NCI-H82 treated with DMSO at 0.1 percent for 48 hours (cell line): ENCODE measurements at regions not wholly inside any gene's neighbourhood (a gene's known extent, or its start where the extent isn't known, plus 50 kb on each side); places are given as distances from the start of the nearest gene placed in this dataset.
A peak's percentile ranks its signal among the peaks of the same experiment; 100 is the strongest.

Experiments used
- DNase-seq: peaks from one replicate; lab custom pipeline; 2025; ENCODE audit not compliant: unreplicated experiment; lab: John Stamatoyannopoulos, UW

DNA sequence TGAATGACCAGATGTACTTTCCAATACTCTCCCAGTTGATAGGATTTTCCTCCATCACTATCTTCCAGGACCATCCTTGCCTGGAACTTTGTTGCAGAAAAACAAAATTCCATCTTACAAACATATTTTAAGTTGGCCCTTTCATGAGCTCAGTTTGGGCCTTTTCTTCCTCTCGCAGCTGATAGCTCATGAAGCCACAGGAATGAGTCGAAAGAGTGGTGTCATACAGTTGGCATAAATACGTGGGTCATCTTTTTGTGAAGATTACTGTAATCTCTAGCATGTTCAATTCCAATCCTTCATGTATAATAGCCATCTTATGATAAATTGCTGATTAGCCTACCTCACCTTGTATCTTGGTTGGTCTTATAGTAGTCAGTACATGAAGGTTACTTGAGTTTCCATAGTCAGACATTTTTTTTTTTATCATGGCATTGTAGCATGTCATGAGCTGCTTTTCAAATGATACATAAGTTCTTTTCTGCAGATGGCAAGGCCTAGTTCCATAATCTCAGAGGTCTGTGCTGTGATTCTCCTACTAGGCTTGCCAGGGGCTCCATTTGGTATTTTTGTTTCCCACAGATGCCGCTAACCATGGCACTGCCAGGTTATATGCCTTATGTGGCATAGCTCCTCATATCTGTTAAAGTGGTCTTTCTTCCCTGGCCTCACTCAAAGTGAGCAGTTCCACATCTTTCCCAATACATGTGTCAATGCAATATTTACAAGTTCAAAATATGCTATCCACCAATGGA is 380.6 kb upstream of the DCN start:
- DNase-seq: no peak

DNA sequence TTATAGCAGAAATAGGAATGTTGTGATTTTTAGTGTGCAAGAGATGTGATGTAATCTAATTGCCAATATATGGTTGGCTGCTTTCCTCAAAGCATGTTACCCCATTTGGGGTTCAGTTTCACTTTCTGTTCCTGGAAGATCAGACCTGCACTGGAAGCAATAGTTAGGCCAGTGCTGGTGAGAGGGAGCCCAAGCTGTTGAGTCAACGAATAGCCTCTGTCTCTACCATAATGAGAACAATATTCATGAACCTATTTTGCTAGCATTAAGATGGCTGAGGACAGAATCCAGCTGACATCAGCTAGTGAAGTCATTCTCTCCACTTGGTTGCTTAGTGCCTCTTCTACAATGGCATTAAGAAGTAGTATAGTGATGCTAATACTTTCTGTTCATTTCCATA is 379.9 kb upstream of the DCN start:
- DNase-seq: no peak

DNA sequence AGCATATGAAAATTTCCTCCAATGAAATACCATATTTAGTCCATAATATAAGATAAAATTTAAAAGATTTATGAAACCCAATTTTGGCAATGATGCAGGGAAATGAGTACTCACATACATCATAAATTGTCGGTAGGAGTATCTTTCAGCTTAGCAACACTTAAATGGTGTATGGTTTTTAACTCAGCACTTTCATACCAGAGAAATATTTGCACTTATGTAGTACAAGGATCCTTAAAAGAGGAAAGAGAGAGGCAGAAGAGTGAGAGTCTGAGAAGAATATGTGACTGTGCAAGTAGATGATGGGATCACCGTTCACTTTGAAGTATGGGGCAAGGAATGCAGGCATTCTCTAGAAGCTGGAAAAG is 379.3 kb upstream of the DCN start:
- no peak for DNase-seq

DNA sequence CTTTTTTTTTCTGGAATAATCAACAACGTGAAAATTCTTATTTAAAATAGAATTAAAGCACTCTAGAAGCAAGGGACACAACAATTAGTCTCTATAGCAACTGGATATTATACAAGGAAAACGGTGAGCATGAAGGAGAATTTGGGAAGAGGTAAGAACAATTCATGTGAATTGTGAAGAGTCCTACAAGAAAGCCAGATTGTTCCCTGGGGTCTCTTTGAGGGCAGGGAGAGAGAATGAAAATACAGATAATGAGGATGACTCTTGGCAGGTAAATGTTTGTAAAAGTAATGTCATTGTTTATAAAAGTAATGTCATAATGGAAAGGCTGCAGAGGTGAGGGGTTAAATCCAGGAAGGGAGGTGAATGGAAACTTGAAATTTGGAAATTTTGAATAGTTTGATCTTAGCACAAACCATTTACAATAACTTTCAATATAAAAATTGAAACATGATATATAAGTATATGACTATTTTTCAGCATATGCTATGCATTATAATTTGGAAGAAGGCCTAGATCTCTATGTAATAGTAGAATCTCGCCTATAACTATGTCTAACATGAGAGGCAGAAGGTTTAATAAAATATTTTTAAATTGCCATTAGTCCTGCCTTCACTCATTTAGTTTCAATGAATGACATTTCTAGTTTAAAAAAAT is 378.8 kb upstream of the DCN start:
- DNase-seq: no peak

DNA sequence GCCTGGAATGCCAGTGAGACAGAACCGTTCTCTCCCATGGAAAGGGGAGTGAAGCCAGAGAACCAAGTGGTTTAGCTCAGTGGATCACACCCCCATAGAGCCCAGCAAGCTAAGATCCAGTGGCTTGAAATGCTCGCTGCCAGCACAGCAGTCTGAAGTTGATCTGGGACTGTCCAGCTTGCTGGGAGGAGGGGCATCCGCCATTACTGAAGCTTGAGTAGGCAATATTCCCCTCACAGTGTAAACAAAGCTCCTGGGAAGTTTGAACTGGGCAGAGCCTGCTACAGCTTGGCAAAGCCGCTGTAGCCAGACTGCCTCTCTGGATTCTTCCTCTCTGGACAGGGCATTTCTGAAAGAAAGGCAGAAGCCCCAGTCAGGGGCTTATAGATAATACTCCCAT is 374.3 kb upstream of the DCN start:
- no peak for DNase-seq

DNA sequence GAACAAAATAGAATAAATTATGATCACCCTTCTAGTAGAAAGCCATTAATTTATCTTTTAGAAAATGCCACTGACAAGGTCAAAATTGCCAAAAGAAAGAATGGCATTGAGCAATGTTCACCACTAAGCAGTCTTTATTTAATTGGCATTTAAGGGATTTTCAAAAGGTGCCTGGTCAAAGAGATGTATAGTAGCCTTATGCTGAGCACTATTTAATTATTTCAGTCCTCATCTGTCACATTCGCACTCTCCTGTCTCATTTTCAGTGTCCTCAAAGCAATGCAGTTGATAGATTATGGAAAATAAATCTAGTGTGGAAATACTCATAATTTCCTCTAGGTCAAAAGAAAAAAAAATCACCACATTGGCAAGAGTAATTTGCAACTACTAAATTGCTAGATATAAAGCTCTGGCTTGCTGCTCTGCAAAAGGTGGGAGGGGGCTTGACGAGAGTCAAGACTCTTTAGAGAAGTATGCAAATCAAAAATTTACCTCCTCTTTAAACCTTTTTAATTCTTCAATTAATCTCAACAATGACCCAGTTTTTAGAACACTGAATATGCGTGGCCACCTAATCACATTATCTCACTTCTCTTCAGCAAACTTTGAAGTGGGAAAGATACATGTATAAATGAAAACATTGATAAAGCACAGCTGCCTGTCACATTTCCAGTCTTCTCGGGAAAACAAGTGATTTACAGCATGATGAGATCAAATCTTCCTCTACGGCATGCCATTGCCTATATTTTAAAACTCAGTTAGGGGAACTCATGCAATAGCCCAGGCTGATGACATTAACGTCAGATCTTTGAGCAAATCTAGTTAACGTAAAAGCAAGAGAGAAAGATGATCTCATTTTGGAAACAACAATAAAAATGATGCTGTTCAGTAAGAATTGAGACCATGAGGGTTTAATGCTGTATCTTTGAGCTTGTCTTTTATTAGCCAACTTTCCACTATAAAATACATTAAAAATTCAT is 373.1 kb upstream of the DCN start:
- DNase-seq: no peak

DNA sequence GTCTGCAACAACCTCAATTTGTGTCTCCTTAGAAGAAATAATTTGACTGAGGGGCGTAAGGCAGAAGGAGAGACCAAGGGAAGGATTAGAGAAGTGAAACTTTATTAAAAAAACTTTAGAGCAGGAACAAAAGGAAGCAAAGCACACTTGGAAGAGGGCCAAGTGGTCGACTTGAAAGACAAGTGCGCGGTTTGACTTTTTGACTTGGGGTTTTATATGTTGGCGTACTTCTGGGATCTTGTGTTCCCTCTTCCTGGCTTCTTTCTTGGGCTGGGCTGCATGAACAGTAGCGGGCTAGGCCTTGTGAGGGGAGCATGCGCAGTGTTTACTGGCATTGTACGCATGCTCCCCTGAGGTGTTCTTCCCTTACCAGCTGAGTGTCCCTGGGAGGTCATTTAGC is 369.3 kb upstream of the DCN start:
- no peak for DNase-seq

DNA sequence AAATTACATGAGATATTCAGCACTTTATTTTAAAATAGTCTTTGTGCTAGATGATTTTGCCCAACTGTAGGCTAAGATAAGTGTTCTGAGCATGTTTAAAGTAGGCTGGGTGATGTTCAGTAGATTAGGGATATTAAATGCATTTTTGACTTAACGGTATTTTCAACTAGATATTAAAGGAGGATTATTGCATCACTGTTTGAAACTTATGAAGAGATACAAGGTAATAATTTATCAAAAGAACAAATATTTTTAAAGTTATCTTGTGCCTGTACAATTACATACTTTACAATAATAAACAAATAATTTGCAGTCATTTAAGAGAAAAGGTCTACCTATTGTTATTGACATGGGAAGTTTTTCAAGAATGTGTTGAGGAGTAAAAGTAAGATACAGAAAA is 368.6 kb upstream of the DCN start:
- no peak for DNase-seq

DNA sequence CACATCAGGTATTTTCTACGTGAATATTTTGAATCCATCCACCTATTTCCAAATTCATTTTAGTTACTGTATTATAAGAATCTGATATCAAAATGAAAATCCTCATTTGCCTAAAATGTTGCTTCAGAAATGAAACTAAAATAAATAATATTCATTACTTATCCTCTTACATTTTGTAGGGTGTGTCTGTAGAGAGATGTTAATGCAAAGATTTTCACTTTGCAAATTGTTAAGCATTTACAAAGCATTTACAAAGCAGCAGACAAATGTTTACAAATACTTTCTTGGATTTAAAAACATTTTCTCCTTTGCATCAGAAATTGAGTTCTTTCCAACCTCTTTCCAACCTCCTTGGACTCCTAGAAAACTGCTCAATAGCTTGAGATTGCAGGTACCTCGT is 360.0 kb upstream of the DCN start:
- no peak for DNase-seq

DNA sequence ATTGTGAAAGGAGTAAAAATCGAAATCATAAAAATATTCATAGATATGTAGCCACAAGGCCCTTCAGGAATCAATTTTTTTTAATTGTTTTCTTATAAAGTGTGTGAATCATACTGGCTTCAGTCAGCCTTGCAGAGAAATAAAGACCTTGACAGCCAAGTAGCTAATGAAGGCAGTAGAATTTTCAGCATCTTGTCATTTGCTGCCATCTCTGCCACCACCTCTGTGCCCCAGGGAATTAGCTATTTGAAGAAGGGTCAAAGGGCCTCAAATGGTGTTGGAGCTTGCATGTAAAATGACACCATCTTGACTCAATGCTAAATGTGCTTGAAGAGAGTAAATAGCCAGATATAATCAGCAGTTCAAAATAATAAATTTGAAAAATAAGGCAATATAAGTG is 359.4 kb upstream of the DCN start:
- DNase-seq: no peak

DNA sequence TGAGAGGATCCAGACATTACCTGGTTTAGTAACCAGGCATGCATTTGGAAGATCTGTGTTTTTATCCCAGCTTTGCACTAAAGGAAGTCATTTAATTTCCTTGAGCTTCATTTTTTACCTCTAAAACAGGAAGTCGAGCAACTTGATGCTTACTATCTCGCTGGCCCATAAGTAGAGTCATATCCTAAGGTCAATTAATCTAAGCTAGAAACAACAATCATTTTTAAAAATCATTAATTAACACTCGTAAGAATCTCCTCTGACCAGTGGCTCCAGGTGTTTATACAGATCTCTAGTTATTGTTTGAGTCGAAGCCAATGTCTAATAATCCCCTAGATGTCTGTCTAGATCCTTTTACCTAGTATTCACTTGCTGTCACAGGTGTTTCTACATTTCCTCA is 355.8 kb upstream of the DCN start:
- no peak for DNase-seq

DNA sequence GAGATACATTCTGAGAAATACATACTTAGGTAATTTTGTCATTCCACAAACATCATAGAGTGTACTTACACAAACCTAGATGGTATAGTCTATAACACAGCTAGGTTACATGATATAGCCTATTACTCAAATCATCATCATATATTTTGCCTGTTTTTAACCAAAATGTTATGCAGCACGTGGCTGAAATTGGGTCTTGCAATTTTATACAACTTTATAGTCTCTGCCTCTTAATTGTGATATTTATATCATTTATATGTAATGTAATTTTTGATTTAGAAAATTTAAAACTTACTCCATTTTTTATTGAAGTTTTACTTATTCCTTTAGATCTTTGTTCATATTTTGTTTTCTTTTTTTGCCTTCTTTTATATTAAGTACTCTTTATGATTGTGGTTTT is 350.7 kb upstream of the DCN start:
- DNase-seq: no peak

DNA sequence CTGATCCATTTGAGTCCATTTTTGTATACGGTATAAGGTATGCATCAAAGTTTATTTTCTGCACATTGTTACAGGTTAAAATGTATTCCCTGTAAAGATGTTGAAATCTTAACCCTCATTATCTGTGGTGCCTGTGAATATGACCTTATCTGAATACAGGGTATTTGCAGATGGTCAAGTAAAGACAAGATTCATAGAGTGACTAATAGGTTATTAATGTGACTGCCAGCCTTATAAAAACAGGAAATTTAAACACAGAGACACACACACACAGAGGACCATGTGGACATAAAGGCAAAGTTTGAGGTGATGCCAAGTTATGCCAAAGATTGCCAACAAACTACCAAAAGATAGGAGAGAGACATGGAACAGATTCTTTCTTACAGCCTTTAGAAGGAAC is 347.2 kb upstream of the DCN start:
- no peak for DNase-seq

DNA sequence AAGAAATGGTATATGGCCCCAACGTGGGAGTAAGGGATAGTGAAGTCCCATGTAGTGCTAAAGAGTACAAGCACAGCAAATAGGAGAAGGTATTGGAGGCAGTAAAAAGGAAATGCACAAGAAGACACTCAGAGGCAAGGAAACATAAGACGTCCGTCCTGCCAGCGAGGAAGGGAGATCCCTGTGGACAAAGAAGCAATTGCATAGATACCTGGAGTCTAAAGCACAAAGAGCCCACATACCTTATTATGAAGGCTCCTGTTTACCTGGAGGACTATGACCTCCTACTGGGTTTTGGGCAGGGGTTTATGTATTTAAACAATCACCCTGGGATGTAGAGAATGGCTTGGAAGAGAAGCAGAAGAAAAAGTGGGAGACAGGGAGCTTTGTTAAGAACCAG is 341.2 kb upstream of the DCN start:
- no peak for DNase-seq

DNA sequence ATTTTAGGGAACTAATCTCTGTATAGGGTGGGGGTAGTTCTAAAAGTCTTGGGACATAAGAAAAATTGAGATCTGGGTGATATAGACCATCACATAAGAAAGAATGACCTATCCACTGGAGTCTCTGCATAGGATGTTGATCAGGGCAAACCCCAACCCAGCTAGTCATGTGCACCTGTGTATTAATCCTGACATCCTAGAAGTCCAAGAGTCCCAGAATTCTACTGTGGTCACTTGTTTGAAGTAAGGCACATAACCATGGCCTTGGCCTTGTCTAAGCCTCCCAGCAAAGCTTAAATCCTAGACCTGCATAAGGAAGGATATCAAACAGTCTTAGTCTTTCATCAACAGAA is 334.1 kb upstream of the DCN start:
- no peak for DNase-seq

DNA sequence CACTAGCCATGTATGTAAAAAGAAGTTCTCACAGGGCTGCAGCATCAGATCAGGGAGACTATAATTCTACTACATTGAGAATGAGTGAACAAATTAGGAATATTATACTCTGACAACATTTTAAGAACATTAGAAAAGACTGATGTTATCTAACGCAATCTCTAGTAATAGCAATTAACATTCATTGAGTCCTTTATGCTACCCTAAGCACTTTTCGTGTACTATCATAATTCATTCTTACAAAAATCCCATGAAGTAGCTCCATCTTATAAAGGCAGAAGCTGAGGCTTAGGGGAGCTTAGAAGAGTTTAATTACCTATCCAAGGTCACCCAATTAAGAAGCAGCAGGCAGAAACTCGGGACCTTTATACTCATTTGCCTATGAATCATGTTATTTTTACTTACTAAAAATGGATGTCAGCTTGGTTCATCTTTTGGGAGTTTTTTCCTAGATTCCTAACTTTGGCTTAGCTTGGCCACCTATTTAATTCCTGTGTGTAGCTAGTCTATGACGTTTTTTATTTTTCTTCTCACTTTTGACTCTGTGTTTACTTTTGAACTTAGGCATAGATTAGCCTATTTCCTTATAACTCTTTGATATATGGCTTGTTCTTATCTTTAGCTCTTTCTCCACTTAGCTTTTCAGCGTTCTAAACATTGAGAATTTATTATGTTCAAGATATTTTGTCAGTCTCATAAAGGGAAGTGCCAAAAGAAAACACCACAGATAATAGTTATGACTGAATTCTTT is 333.5 kb upstream of the DCN start:
- peak; percentile 16 for DNase-seq

DNA sequence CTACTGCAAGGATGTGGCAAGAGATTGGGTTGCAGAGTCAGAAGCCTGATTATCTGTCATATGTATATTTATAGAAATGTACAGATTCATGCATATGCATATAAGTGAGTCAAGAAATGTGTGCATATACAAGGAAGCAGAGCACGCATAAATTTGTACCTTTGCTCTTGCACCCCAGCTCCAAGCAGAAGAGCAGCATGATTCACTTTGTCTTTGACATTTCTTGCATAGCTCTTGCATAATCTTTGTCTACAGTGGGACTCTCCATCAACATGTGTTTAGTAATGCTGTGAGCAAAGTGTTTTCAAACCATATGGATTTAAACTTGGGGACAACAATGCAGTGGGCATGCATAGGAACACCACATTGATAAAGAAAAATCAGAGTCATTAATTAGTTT is 330.7 kb upstream of the DCN start:
- no peak for DNase-seq

DNA sequence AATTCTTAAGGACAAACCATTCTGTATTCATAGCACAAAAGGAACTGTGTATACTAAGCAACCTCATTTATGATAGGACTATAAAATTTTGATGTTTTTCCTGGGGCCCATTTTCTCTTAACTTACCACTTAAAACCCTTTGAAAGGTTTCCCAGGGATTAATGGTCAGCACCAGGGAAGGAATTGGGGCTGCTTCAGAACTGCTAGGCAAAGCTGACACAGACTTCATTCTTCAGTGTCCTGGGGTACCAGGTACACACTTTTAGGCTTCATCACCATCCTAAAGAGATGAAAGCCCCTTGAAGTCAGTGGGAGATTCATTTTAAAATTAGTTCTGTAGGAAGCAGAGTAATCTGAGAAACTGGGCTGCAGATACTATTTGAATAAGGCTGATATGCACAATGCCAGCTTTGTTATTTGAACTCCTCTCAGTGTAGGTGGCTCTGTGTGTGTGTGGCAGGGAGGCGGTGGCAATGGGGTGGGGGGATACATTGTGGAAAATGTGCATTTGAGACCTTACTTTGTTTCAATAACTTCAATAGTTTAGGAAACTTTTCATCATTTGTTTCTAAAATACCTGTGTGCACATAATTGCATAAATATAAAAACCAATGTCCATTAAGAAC is 329.3 kb upstream of the DCN start:
- no peak for DNase-seq

DNA sequence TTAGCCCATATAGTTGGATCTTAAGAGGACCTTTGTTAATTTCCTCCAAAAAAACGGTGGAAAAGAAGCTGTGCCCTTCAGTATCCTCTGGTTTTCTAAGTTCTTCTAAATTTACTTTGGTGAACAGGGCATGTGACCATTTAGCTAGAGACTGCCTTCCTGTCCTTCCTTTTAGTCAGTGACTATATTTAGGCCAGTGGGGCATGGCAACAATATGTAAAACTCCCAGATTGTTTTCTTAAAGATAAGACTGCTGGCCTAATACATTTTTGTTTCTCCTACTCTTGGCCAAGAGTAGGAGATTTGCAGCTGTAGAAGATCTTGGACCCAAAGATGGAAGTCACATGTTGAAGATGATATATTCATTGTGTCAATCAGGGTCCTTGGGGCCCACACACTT is 325.1 kb upstream of the DCN start:
- DNase-seq: no peak

DNA sequence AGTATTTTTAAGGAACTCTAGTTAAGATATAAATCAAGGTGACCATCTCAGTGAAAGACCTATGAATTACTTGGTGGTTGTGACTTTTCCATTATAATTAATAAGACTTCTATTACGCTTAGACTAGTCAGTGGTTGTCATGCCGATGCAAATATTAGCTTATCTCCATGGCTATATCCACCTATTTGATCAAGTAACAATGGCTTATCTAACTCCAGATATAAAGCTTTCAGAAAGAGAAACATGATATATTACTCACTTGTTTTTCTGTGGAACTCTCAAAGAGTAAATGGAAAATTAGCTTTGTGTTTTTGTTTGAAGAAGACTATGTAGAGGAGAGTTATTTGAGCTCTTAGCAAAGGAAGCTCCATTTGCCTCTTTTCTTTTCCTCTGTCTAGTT is 323.8 kb upstream of the DCN start:
- no peak for DNase-seq

DNA sequence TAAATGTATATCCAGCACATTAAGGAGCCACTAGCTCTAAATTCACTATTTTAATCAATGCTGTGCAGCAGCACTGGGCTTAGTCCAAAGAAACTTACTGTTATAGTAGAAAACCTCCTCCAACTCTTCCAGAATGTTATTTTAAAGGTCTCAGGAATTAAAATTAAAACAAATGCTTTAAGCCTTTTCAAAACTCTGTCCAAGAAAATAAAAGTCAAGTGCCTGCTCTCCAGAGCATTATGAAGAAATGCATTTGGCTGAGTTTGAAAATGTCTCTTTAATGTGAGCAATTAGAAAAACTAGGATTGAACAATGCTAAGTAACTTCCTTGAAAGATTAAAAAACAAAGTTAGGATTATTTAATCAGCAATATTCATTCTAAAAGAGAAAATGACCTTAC is 322.4 kb upstream of the DCN start:
- DNase-seq: no peak
